ENCODE measurements at regions not wholly inside any gene's neighbourhood (a gene's known extent, or its start where the extent isn't known, plus 50 kb on each side); places are given as distances from the start of the nearest gene placed in this dataset.

GRCh38 chr16:60914334-60914733 is 1121.9 kb downstream of the CDH8 start:
- no peak for TF ChIP-seq CTCF (IDR thresholded peaks at IDR 0.05 in 2 of 3, conservative IDR thresholded peaks at IDR 0.05 in 1 of 3; ENCODE audit: control insufficient read depth in 2 of 3, extremely low read depth in 1 of 3, insufficient read depth in 1 of 3, low read depth in 3 of 3, low read length in 3 of 3)
- TF ChIP-seq CEBPZ (IDR thresholded peaks at IDR 0.05; ENCODE audit: low read depth, low read length): no peak
- TF ChIP-seq RFX5 (IDR thresholded peaks at IDR 0.05; ENCODE audit: low read depth, low read length): no peak
- no peak for TF ChIP-seq GABPA (IDR thresholded peaks at IDR 0.05; ENCODE audit: low read depth)
- no peak for TF ChIP-seq ZBTB11 (CRISPR knock-in tag; IDR thresholded peaks at IDR 0.05)
- TF ChIP-seq EZH2 (IDR thresholded peaks at IDR 0.05; ENCODE audit: borderline replicate concordance, control insufficient read depth, low read depth, low read length): no peak
- TF ChIP-seq CBFB (IDR thresholded peaks at IDR 0.05; ENCODE audit: low read depth): no peak
- TF ChIP-seq USF1 (IDR thresholded peaks at IDR 0.05; ENCODE audit: borderline replicate concordance, extremely low read length, insufficient read depth, low read depth, low read length): no peak
- no peak for TF ChIP-seq TCF7 (IDR thresholded peaks at IDR 0.05; ENCODE audit: borderline replicate concordance)
- TF ChIP-seq DPF2 (IDR thresholded peaks at IDR 0.05): no peak
- TF ChIP-seq POLR2A (IDR thresholded peaks at IDR 0.05; ENCODE audit: low read depth, low read length): no peak
